ENCODE measurements at regions not wholly inside any gene's neighbourhood (a gene's known extent, or its start where the extent isn't known, plus 50 kb on each side); places are given as distances from the start of the nearest gene placed in this dataset.

- Histone ChIP-seq H3K4me2 (no peak overlapping the region), H3K4me1 (no peaks in the 10 kb centered on the region; a peak in 1 of 20 replicates), H4K20me1 (no peaks in the 10 kb centered on the region), H3K36me3 (no peaks in the 10 kb centered on the region), H3K4me3 (no peak overlapping the region), H3K27ac (no peak overlapping the region), H3K9ac (no peak overlapping the region), H3K27me3 (no peaks in the 10 kb centered on the region), H3K9me3 (replicated peaks in 1 of 11) (peaks cover 0 to 11% (median 0%) of the 10 kb centered on the region in 11 experiments; a peak in 2 of 22 replicates)
- TF ChIP-seq Cebpa-rat (IDR thresholded peaks at IDR 0.05) = no peak
Measured at GRCh38 chr2:220574038-220574437, 946.6 kb downstream of the SLC4A3 start.

- Histone ChIP-seq H4K20me1 (no peaks in the 10 kb centered on the region), H3K4me1 (no peaks in the 10 kb centered on the region; a peak in 1 of 20 replicates), H3K4me2 (no peak overlapping the region), H3K9ac (no peak overlapping the region), H3K27ac (no peak overlapping the region), H3K4me3 (no peak overlapping the region), H3K27me3 (no peaks in the 10 kb centered on the region), H3K9me3 (replicated peaks in 1 of 11) (peaks cover 0 to 11% (median 0%) of the 10 kb centered on the region in 11 experiments; a peak in 2 of 22 replicates), H3K36me3 (no peaks in the 10 kb centered on the region)
- TF ChIP-seq Cebpa-rat (IDR thresholded peaks at IDR 0.05) = no peak
Measured at GRCh38 chr2:220575963-220576362, 948.5 kb downstream of the SLC4A3 start.

GRCh38 chr2:220579452-220579851 lies 952.0 kb downstream of the SLC4A3 start:
- H3K4me2 ChIP-seq = no peak overlapping the region
- no peak overlapping the region for H3K9ac ChIP-seq
- H3K4me3 ChIP-seq = no peak overlapping the region
- H3K36me3 ChIP-seq = no peaks in the 10 kb centered on the region
- no peaks in the 10 kb centered on the region for H3K4me1 ChIP-seq
- H3K27me3 ChIP-seq = no peaks in the 10 kb centered on the region
- H4K20me1 ChIP-seq = no peaks in the 10 kb centered on the region
- 0 out of 22 replicates have a peak, but pooled peaks cover 0 to 3% (median 0%) of the 10 kb centered on the region in 11 experiments for H3K9me3 ChIP-seq (replicated peaks in 1 of 11)
- no peak overlapping the region for H3K27ac ChIP-seq
- no peak for TF ChIP-seq Cebpa-rat (IDR thresholded peaks at IDR 0.05)

GRCh38 chr2:220580113-220580512 lies 952.7 kb downstream of the SLC4A3 start:
- no peak overlapping the region for H3K9ac ChIP-seq
- no peak overlapping the region for H3K4me2 ChIP-seq
- TF ChIP-seq Cebpa-rat (IDR thresholded peaks at IDR 0.05) = no peak
- H4K20me1 ChIP-seq = no peaks in the 10 kb centered on the region
- no peak overlapping the region for H3K27ac ChIP-seq
- no peaks in the 10 kb centered on the region for H3K4me1 ChIP-seq
- H3K27me3 ChIP-seq = no peaks in the 10 kb centered on the region
- no peaks in the 10 kb centered on the region for H3K9me3 ChIP-seq (replicated peaks in 1 of 11)
- H3K36me3 ChIP-seq = no peaks in the 10 kb centered on the region
- H3K4me3 ChIP-seq = no peak overlapping the region

GRCh38 chr2:220583725-220584124 lies 956.3 kb downstream of the SLC4A3 start:
- Histone ChIP-seq H3K27me3 (no peaks in the 10 kb centered on the region), H3K9ac (no peak overlapping the region), H3K9me3 (replicated peaks in 1 of 11) (no peaks in the 10 kb centered on the region), H3K4me1 (no peaks in the 10 kb centered on the region), H3K4me2 (no peak overlapping the region), H3K27ac (no peak overlapping the region), H3K4me3 (no peak overlapping the region), H3K36me3 (no peaks in the 10 kb centered on the region), H4K20me1 (no peaks in the 10 kb centered on the region)
- no peak for TF ChIP-seq Cebpa-rat (IDR thresholded peaks at IDR 0.05)

GRCh38 chr2:220585241-220585640 lies 957.8 kb downstream of the SLC4A3 start:
- no peak overlapping the region for H3K9ac ChIP-seq
- H3K4me1 ChIP-seq = no peaks in the 10 kb centered on the region
- no peak for TF ChIP-seq Cebpa-rat (IDR thresholded peaks at IDR 0.05)

GRCh38 chr2:220586980-220587530 lies 959.6 kb downstream of the SLC4A3 start:
- Histone ChIP-seq H4K20me1 (no peaks in the 10 kb centered on the region), H3K36me3 (no peaks in the 10 kb centered on the region), H3K27ac (no peak overlapping the region), H3K27me3 (no peaks in the 10 kb centered on the region), H3K9ac (no peak overlapping the region), H3K4me3 (no peak overlapping the region), H3K4me2 (no peak overlapping the region), H3K9me3 (replicated peaks in 1 of 11) (no peaks in the 10 kb centered on the region), H3K4me1 (no peaks in the 10 kb centered on the region)
- TF ChIP-seq Cebpa-rat (IDR thresholded peaks at IDR 0.05) = no peak

More at GRCh38 chr2:220585241-220585640, 957.8 kb downstream of the SLC4A3 start:
- H3K4me3 ChIP-seq = no peak overlapping the region
- H3K27me3 ChIP-seq = no peaks in the 10 kb centered on the region
- H3K9me3 ChIP-seq (replicated peaks in 1 of 11) = no peaks in the 10 kb centered on the region
- H3K27ac ChIP-seq = no peak overlapping the region
- no peak overlapping the region for H3K4me2 ChIP-seq
- H3K36me3 ChIP-seq = no peaks in the 10 kb centered on the region
- H4K20me1 ChIP-seq = no peaks in the 10 kb centered on the region

- Histone ChIP-seq H3K36me3 (no peaks in the 10 kb centered on the region), H3K4me2 (no peak overlapping the region), H3K9me3 (replicated peaks in 1 of 11) (no peaks in the 10 kb centered on the region), H3K27me3 (no peaks in the 10 kb centered on the region), H3K9ac (no peak overlapping the region), H3K4me3 (no peak overlapping the region), H4K20me1 (no peaks in the 10 kb centered on the region), H3K27ac (no peak overlapping the region), H3K4me1 (no peaks in the 10 kb centered on the region)
- no peak for TF ChIP-seq Cebpa-rat (IDR thresholded peaks at IDR 0.05)
Measured at GRCh38 chr2:220588148-220588547, 960.7 kb downstream of the SLC4A3 start.

GRCh38 chr2:220590476-220590875 lies 963.0 kb downstream of the SLC4A3 start:
- H3K4me1 ChIP-seq = no peaks in the 10 kb centered on the region
- TF ChIP-seq Cebpa-rat (IDR thresholded peaks at IDR 0.05) = no peak
- H3K9ac ChIP-seq = no peak overlapping the region
- no peak overlapping the region for H3K4me2 ChIP-seq
- H4K20me1 ChIP-seq = no peaks in the 10 kb centered on the region
- H3K27me3 ChIP-seq = no peaks in the 10 kb centered on the region
- H3K36me3 ChIP-seq = no peaks in the 10 kb centered on the region
- H3K9me3 ChIP-seq (replicated peaks in 1 of 11) = no peaks in the 10 kb centered on the region
- H3K27ac ChIP-seq = no peak overlapping the region
- no peak overlapping the region for H3K4me3 ChIP-seq

GRCh38 chr2:220593526-220593925 lies 966.1 kb downstream of the SLC4A3 start:
- TF ChIP-seq Cebpa-rat (IDR thresholded peaks at IDR 0.05) = no peak
- Histone ChIP-seq H4K20me1 (no peaks in the 10 kb centered on the region), H3K4me1 (no peaks in the 10 kb centered on the region), H3K9me3 (replicated peaks in 1 of 11) (no peaks in the 10 kb centered on the region), H3K4me2 (no peak overlapping the region), H3K27ac (no peak overlapping the region), H3K27me3 (no peaks in the 10 kb centered on the region), H3K4me3 (no peak overlapping the region), H3K9ac (no peak overlapping the region), H3K36me3 (no peaks in the 10 kb centered on the region)
